ENCODE measurements at regions not wholly inside any gene's neighbourhood (a gene's known extent, or its start where the extent isn't known, plus 50 kb on each side); places are given as distances from the start of the nearest gene placed in this dataset.
"Not testable (repeated sequence)": the region's sequence is repeated elsewhere in the genome, so short reads cannot be mapped to it uniquely, and the experiment has no call there.

DNA sequence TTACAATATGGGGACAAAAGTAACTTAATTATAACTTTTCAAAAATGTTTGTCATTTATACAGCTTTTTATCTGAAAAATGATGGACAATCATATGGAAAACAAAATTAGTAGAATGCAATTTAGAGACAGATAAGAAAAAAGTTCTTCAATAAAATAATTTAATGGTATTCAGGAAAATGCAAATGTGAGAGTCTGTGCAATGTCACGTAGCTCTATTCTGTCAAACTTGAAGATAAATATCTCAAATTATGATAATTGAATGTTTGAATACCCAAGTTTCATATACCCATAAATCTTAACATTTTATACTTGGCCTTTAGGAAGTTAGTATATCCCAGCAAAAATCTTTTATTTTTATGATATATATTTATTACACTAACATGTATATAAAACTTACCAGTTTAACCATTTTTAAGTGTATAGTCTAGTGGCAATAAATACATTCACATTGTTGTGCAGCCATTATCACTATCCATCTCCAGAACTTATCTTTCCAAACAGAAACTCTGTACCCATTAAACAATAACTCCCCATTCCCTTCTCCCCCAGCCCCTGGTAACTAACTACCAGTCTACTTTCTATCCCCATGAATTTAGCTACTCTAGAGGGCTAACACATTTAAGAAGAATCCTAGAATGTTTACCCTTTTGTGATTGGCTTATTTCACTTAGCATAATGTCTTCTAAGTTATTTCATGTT, 311.5 kb downstream of the SOCS6 start:
- DNase-seq = no peak

DNA sequence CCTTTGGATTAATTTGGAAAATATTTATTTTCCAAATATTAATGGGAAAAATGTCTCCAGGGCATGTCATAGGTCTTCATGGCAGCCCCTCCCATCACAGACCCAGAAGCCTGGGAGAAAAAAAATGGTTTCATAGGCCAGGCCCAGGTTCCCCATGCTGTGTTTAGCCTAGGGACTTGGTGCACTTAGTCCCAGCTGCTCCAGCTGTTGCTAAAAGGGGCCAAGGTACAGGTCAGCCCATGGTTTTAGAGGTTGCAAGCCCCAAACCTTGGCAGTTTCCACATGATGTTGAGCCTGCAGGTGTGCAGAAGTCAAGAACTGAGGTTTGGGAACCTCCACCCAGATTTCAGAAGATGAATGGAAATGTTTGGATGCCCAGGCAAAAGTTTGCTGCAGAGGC, 309.6 kb downstream of the SOCS6 start:
- DNase-seq = no peak

GRCh38 chr18:70582981-70583380, 294.1 kb downstream of the SOCS6 start:
- DNase-seq = no peak

- no peak for DNase-seq
Measured at GRCh38 chr18:70578480-70578879, 289.6 kb downstream of the SOCS6 start.

DNA sequence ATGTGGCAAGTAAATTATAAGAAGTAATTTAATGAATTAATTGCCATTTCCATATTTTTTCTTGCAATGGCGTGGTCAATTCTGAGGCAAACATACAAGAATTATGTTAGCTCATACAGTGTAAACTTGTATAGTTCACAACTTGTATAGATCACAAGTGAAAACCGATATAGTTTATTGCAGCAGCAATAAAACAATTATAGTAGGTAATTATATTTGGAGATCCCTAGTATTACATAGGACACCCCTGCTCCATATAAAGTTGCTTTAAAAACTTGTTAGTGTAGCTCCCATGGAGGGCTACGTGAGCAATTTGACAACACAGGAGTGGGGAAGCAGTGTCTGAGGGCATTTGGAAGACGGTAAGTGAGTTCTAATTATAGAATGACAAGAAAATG, 288.2 kb downstream of the SOCS6 start:
- no peak for DNase-seq

GRCh38 chr18:70576276-70577022, 287.6 kb downstream of the SOCS6 start:
- DNase-seq = no peak

GRCh38 chr18:70574951-70575350, 286.1 kb downstream of the SOCS6 start:
- DNase-seq = not testable (repeated sequence)

DNA sequence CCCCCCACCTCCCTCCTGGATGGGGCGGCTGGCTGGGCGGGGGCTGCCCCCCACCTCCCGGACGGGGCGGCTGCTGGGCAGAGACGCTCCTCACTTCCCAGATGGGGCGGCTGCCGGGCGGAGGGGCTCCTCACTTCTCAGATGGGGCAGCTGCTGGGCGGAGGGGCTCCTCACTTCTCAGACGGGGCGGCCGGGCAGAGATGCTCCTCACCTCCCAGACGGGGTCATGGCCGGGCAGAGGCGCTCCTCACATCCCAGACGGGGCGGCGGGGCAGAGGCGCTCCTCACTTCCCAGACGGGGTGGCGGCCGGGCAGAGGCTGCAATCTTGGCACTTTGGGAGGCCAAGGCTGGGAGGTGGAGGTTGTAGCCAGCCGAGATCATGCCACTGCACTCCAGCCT, 280.8 kb downstream of the SOCS6 start:
- DNase-seq = not testable (repeated sequence)

DNA sequence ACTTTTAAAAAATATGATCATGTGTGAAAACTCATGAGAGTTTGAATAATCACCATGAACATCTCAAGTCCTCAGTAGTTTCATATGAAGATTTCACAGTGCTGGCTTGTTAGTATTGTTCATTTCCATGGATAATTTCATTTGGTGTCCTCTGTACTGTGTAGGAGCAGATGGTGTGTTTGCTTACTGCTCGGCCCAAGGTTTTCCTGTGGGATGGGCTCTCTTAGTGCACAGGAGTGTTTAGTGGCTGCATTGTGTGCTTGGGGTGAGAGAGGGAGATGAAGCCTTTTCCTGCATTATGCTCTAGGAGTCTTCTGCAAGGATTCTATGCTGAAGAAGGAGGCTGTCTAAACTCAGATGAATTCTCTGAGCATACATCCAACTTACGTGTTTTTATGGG, 270.6 kb downstream of the SOCS6 start:
- no peak for DNase-seq

DNA sequence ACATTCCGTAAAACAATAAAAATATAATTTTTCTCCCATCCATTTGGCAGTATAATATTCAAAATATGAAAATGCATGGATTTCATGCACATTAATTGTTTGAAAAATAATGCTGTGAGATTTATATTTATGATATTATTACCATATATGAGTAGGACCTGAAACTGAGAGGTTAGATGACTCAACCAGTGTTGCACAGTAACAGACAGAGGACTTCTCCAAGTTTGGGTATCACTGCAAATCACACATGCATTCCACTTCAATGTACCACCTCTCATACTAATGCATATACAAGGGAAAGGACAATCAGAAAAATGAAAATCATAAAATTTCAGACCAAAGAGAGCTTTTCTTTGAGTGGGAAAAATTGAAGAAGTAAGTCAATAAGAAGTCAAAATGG, 269.5 kb downstream of the SOCS6 start:
- no peak for DNase-seq

DNA sequence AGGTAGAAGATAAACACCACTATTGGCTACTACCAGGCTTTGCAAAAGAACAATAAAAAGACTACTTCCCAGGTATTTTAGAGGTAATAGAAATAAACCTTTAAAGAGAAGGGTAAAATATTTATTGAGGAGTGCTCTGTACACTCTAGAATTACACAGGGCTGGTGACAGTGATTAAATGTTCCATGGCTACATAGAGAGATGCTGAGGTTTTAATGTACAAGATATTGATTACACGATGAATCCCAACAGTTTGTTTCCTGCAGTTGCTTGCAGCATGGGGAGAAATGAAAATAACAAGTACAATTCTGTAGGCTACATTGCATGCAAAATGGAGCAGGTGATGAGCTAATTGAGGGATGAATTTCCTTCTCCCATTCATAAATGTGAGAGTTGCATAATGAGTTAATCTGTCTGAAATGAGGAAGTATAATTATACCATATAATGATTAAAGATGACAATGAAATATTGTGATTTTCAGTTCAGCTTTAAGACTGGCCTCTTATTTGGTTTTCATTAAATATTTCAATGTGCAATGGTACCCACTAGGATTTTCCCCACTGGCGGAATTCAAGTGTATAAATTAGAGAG, 266.1 kb downstream of the SOCS6 start:
- DNase-seq = no peak

DNA sequence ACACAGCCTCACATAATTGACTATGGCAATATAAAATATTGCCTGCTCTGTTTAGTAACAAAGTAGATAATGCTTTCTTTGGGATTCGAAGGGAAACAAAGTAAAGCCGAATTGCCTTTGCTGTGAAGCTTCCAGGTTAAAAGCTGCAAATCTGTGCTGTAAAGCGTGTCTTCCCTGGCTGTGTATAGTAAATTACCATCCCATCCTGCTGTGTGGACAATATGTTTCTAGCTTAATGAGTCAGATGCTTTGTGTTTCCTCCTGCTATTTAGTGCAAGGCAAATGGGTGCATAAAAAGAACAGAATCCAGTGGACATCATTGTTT, 265.1 kb downstream of the SOCS6 start:
- DNase-seq = no peak

- DNase-seq = no peak
Measured at GRCh38 chr18:70553245-70553935, 264.5 kb downstream of the SOCS6 start.

DNA sequence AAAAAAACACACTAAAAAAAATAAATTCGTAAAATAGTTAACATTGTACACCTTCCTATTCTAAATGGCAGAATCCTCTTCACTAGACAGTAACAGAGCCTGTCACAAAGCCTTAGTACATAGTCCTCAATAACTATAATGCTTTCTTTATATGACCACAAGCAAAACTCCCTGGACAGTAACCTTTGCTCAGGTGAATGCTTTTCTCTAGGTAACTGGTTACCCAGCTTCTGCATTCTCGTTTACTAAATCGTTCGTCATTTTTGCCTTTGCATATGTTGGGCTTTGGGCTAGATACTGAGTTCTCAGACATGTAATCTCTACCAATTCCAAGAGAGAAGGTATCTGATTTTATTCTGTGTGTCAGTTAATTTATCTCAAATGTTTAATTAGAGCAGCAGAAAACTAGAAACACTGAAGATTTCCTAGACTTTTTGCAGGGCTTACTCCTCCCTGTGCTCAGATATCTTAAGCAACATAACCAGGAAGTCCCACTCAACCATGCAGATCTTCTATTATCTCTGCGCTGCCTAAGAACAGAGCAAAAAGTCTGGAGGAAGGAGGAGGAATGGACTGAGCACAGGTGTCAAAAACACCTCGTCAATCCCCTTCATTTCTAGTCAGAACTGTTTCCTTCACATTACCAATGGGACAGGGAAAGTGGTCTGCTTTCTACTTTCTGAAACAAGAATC, 247.7 kb downstream of the SOCS6 start:
- no peak for DNase-seq

DNA sequence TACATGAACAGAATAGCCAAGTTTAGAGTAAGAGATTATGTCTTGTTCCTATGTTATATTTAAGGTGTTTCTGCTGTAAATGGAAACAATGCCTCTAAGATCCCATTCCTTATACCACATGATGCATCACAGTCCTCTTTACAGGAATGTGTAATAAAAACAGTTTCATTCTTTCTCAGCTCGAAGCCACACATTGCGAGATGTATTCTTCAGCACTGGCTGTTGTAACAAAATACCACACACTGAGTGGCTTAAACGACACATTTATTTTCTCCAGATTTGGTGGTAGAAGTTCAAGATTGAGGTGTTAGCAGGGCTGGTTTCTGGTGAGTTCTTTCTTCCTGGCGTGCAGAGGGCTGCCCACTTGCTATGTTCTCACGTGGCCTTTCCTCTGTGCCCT, 246.2 kb downstream of the SOCS6 start:
- no peak for DNase-seq

DNA sequence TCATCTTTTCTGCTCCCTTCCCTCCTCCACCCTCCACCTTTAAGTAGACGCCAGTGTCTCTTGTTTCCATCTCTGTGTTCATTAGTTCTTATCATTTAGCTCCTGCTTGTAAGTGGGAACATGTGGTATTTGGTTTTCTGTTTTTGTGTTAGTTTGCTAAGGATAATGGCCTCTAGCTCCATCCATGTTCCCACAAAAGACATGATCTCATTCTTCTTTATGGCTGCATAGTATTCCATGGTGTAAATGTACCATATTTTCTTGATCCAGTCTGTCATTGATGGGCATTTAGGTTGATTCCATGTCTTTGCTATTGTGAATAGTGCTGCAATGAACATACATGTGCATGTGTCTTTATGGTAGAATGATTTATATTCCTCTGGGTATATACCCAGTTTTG, 236.5 kb downstream of the SOCS6 start:
- DNase-seq = not testable (repeated sequence)

- DNase-seq = no peak
Measured at GRCh38 chr18:70523792-70524182, 234.9 kb downstream of the SOCS6 start.

DNA sequence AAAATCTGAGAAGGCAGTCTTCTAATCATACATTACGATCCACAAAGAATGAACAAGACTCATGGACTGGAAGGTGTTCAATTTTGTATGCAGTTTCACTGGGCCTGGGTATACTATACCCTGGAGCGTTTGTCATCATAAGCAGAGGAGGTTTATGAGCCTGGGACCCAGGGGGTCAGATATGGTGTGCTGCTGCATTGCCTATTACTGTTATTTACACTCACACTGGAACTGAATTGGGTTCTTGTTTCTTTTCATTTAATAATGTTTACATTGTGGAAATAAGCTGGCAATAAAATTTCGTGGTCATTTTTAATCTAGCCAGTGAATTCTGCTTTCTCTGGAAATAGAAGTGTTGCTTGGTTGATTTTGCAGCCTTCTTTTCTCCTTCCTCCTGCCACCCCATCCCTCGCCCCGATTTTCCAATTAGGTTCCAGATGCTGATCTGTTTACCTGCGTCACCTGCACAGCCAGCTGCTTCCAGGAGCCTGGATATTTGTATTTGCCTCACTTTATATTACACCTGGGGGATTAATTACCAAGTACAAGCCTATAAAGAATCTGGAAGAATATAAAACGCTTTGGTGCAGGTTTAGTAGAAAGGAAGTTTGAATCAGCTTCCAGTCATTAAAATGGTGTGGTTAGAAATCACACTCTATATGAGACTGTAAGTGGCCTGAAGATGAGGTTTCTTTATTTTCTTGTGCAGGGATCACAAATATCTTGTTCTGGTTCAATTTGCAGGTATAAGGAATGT, 234.4 kb downstream of the SOCS6 start:
- DNase-seq = no peak

- DNase-seq = no peak
Measured at GRCh38 chr18:70522183-70522680, 233.4 kb downstream of the SOCS6 start.

DNA sequence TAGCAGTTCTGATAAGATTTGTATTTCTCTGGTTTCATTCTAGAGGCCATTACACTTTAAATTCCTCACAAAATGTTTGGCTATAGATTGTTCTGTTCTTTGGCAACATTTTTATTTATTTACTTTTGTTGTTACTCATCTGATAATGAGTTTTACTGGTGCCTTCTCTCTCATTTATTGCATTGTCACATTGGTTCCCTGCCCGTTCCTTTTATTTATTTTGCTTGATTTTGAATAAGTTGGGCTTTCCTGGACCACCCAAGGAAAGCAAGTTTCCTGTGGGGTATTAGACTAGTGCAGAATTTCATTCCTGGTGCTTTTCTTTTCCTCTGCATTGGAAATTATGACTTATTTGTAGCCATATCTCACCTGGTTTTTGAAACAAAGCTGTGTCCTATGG, 232.0 kb downstream of the SOCS6 start:
- no peak for DNase-seq

DNA sequence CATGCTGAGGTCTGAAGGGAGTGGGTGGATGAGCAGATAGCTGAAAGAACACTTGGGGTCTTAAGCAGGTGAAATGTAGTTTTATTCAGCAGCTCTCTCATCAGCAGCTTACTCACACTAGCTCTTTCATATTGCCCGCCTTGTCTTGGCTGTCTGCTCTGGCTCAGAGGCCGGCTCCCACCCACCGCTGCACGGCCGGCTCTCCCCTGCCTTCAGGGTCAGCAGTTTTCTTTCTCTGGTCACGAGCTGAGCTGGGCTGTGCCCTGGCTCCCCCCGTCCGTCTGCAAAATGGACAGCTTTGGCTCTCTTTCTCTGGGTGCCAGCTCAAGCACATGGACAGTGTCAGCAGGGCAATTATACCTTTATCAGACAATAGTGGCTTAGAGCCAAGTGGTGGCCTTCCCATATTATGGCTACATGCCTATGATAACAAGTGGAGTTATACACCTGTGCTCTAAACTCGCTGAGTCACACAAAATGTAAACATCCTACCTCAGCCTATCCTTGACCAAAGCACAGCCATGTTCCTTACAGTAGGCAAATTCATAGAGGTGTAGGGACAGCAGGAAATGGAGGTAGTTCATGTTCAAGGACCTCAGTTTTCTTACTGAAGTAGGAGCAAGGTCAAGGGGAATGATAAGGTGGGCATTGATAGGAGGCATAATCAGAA, 224.8 kb downstream of the SOCS6 start:
- no peak for DNase-seq

All from muscle of back (tissue), 3 donors.